IPS-18a (cell line): ENCODE measurements at regions not wholly inside any gene's neighbourhood (a gene's known extent, or its start where the extent isn't known, plus 50 kb on each side); places are given as distances from the start of the nearest gene placed in this dataset.
A peak's percentile ranks its signal among the peaks of the same experiment; 100 is the strongest.

Experiments
- H3K27ac ChIP-seq: one replicate; pipeline ENCODE4 v1.5.1; 2013; ENCODE audit warnings: low read length
- H3K27me3 ChIP-seq: one replicate; pipeline ENCODE4 v1.6.1; 2013; ENCODE audit warnings: mild to moderate bottlenecking, low read length; ENCODE audit not compliant: control insufficient read depth, insufficient read depth
- H3K36me3 ChIP-seq: one replicate; pipeline ENCODE4 v1.6.1; 2013; ENCODE audit warnings: low read depth, low read length; ENCODE audit not compliant: control insufficient read depth
- H3K4me1 ChIP-seq: one replicate; pipeline ENCODE4 v1.6.1; 2013; ENCODE audit warnings: low read depth, low read length; ENCODE audit not compliant: control insufficient read depth
- H3K4me3 ChIP-seq: one replicate; pipeline ENCODE4 v1.5.1; 2013; ENCODE audit warnings: low read length
- H3K9ac ChIP-seq: one replicate; pipeline ENCODE4 v1.6.1; 2013; ENCODE audit warnings: mild to moderate bottlenecking, low read length, moderate library complexity
- H3K9me3 ChIP-seq: one replicate; pipeline ENCODE4 v1.6.1; 2013; ENCODE audit warnings: low read depth, low read length; ENCODE audit not compliant: control insufficient read depth

DNA sequence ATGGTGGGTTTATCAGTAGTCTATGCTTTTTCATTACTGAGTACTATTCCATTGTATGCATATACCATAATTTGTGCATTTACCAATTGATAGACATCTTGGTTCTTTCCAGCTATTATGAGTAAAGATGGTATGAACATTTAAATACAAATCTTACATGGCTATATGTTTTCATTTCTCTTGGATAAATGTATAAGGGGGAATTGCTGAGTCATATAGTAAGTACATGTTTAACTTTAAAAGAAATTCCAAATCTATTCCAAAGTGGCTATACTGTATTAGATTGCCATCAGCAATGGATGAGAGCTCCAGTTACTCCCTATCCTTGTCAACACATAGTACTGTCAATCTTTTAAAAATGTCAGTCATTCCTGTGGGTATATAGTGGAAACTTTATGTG, 243.9 kb downstream of the CDCA7 start:
- Histone ChIP-seq H3K27ac (no peak overlapping the region), H3K27me3 (no peaks in the 10 kb centered on the region), H3K4me1 (no peaks in the 10 kb centered on the region)

DNA sequence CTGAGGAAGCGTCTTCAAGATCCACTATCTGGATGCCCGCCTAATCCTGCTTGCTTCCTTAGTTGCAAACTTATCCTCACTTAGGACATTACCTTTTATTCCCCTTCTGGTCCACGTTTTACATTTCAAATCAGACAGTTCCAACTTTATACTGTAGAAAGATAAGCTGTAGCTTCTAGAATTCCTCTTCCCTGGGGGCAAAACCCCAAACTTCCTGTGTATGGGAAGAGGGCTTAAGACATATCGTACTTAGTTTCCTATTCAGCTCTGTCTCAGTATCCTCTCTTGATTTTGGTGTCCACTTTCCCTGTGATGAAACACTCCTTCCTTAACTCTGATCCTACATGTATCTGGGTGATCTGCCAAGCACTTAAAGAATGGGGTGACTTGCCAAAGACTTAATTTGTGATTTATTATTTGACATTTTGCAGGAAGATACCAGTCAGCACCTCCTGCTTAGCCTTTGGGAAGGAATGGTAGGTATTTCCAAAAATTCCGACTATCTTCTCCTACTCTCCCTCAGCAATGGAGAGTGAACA, 245.2 kb downstream of the CDCA7 start:
- H3K9me3 ChIP-seq, result no peaks in the 10 kb centered on the region
- H3K27ac ChIP-seq, result no peak overlapping the region

More for the DNA sequence above, 243.9 kb downstream of the CDCA7 start:
- Histone ChIP-seq H3K9ac (no peak overlapping the region), H3K4me3 (no peak overlapping the region), H3K9me3 (peaks cover under 1% of the 10 kb centered on the region), H3K36me3 (no peaks in the 10 kb centered on the region)

GRCh38 chr2:173602153-173602795, 247.6 kb downstream of the CDCA7 start:
- no peak overlapping the region for H3K27ac ChIP-seq
- H3K4me1 ChIP-seq, result peaks cover 11% of the 10 kb centered on the region
- no peaks in the 10 kb centered on the region for H3K27me3 ChIP-seq

More for the DNA sequence above, 245.2 kb downstream of the CDCA7 start:
- no peaks in the 10 kb centered on the region for H3K4me1 ChIP-seq
- H3K4me3 ChIP-seq, result no peak overlapping the region
- H3K27me3 ChIP-seq, result no peaks in the 10 kb centered on the region
- no peaks in the 10 kb centered on the region for H3K36me3 ChIP-seq
- no peak overlapping the region for H3K9ac ChIP-seq

GRCh38 chr2:173605994-173606393, 251.3 kb downstream of the CDCA7 start:
- peaks cover 11% of the 10 kb centered on the region for H3K4me1 ChIP-seq

More at GRCh38 chr2:173602153-173602795, 247.6 kb downstream of the CDCA7 start:
- H3K4me3 ChIP-seq, result no peak overlapping the region
- H3K9me3 ChIP-seq, result no peaks in the 10 kb centered on the region
- no peak overlapping the region for H3K9ac ChIP-seq
- H3K36me3 ChIP-seq, result no peaks in the 10 kb centered on the region

DNA sequence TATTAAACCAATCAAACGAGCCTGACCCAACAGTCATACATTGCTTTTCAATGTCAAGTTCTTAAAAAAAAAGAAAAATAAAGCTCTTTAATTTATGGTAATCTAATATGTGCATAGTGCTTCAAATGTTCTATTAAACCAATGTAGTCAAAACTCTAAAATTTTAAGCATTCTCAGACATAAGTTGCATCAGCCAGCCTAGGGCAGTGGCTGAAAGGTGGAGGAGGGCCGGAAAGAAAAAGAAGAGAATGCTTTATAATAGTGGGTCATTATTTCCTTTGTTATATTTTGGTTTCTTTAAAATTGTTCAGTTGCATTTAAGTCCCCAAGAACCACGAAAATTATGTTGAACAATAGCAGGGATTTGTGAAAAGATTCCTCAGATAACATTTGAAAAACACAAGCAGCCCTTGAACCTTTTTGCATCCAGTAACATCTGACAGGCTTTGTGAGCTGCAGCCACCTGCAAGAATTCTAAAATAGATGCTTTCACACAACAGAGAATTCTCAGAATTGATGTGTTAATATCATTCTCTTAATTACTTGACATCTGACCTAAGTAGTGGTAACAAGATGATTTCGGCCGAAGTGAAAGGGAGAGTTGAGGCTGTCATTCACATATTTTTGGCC, 252.1 kb downstream of the CDCA7 start:
- H3K4me3 ChIP-seq, result no peak overlapping the region
- H3K9ac ChIP-seq, result peak overlapping the region; percentile 29
- H3K9me3 ChIP-seq, result no peaks in the 10 kb centered on the region
- H3K36me3 ChIP-seq, result no peaks in the 10 kb centered on the region
- H3K4me1 ChIP-seq, result peaks cover 11% of the 10 kb centered on the region
- no peak overlapping the region for H3K27ac ChIP-seq
- no peaks in the 10 kb centered on the region for H3K27me3 ChIP-seq

More at GRCh38 chr2:173605994-173606393, 251.3 kb downstream of the CDCA7 start:
- Histone ChIP-seq H3K9me3 (no peaks in the 10 kb centered on the region), H3K9ac (no peak overlapping the region), H3K27ac (no peak overlapping the region), H3K27me3 (no peaks in the 10 kb centered on the region), H3K4me3 (no peak overlapping the region), H3K36me3 (no peaks in the 10 kb centered on the region)

DNA sequence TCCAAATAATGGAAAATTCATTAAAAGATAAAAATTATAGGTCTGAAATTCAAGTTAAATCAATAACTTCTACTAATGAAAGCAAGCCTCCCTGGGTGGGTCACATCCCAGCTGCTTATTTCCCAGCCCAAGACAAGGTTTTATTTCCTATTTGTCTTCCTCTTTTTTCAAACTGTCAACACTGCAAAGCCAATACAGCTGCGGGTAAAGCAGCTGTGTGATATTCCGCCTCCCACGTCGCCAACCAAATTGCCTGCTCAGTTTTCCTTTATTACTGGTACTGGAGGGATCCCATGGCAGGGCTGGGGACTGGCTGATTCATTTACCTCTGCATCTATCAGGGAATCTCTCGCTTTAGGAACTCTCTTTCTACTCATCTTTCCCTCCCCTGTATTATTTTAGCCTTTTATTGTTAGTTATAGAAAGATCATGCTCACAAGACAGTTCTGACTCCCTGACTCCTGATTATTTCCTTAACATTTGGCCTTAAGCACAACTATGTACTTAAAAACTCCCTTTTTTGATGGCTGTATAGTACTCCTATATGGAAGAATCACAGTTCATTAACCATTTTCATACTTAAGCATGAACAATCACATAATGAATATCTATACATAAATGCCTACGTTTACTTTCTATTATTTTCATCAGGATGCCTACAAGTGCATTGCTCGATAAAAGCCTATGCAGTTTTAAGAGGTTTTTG, 253.1 kb downstream of the CDCA7 start:
- Histone ChIP-seq H3K4me1 (peaks cover 11% of the 10 kb centered on the region), H3K4me3 (no peak overlapping the region), H3K36me3 (no peaks in the 10 kb centered on the region), H3K9ac (no peak overlapping the region), H3K27ac (no peak overlapping the region), H3K9me3 (no peaks in the 10 kb centered on the region), H3K27me3 (no peaks in the 10 kb centered on the region)

DNA sequence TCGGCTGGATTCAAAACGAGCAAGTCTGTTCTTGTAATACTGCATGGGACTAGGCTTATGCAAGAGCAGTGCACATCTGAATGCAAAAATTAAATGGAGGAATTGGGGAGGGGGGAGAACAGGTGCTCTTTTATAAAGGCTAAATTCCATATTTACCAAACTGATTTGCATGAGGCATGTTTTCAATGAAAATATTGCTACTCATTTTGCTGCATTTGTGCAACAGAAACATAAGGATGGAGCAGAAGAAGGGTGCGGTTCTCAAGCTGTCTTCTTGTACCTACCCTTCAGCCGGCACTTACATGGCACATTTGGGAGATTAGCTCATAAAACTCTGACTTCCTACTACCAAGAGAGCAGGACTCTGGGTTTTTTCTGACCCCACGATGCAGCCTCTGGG, 256.4 kb downstream of the CDCA7 start:
- no peaks in the 10 kb centered on the region for H3K9me3 ChIP-seq
- H3K4me3 ChIP-seq, result no peak overlapping the region
- H3K9ac ChIP-seq, result no peak overlapping the region
- H3K36me3 ChIP-seq, result no peaks in the 10 kb centered on the region
- H3K27ac ChIP-seq, result no peak overlapping the region
- no peaks in the 10 kb centered on the region for H3K27me3 ChIP-seq
- H3K4me1 ChIP-seq, result peaks cover 7% of the 10 kb centered on the region

GRCh38 chr2:173612354-173612753, 257.7 kb downstream of the CDCA7 start:
- Histone ChIP-seq H3K36me3 (no peaks in the 10 kb centered on the region), H3K27me3 (no peaks in the 10 kb centered on the region), H3K9me3 (no peaks in the 10 kb centered on the region), H3K27ac (no peak overlapping the region), H3K4me3 (no peak overlapping the region), H3K4me1 (no peaks in the 10 kb centered on the region), H3K9ac (no peak overlapping the region)

DNA sequence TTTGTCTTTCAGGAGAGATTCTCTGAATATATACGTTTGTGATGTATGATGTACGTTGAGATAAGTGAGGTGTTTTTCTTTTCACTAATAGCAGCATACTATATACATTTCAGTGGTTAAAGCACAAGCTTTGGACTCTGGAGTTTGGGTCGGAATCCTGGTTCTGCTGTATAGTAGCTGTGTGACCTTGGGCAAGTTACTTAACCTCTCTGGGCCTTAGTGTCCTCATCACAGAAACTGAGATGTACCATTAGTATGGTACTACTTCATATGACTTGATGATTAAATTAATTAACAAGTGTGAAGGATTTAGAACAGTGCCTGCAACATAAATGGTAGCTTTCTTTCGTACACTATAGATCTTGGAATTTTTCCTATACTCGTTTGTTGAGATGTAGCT, 258.7 kb downstream of the CDCA7 start:
- H3K4me3 ChIP-seq, result no peak overlapping the region
- no peak overlapping the region for H3K27ac ChIP-seq
- no peaks in the 10 kb centered on the region for H3K36me3 ChIP-seq
- H3K9ac ChIP-seq, result no peak overlapping the region
- no peaks in the 10 kb centered on the region for H3K27me3 ChIP-seq
- no peaks in the 10 kb centered on the region for H3K9me3 ChIP-seq
- no peaks in the 10 kb centered on the region for H3K4me1 ChIP-seq

GRCh38 chr2:173614265-173614930, 259.7 kb downstream of the CDCA7 start:
- Histone ChIP-seq H3K9ac (no peak overlapping the region), H3K4me1 (no peaks in the 10 kb centered on the region), H3K27me3 (no peaks in the 10 kb centered on the region), H3K27ac (no peak overlapping the region), H3K4me3 (no peak overlapping the region), H3K36me3 (no peaks in the 10 kb centered on the region), H3K9me3 (no peaks in the 10 kb centered on the region)
